Large intestine (tissue), 3 donors: ENCODE measurements at regions not wholly inside any gene's neighbourhood (a gene's known extent, or its start where the extent isn't known, plus 50 kb on each side); places are given as distances from the start of the nearest gene placed in this dataset.

Experiments
- DNase-seq, 2 donors: peaks; one replicate each; pipeline versions ENCODE4 v3.0.0 to v3.0.0-alpha.2; 2013
- H3K27ac ChIP-seq: one replicate; pipeline ENCODE4 v1.5.1; 2013; ENCODE audit warnings: low read length
- H3K27me3 ChIP-seq: 2 replicates; pipeline ENCODE4 v1.6.1; 2013; ENCODE audit warnings: low read length; ENCODE audit not compliant: control insufficient read depth, insufficient read depth
- H3K36me3 ChIP-seq: 2 replicates; pipeline ENCODE4 v1.6.1; 2013; ENCODE audit warnings: low read length; ENCODE audit not compliant: control insufficient read depth, insufficient read depth
- H3K4me1 ChIP-seq: one replicate; pipeline ENCODE4 v1.6.1; 2013; ENCODE audit warnings: low read length; ENCODE audit not compliant: control insufficient read depth, insufficient read depth
- H3K4me3 ChIP-seq: one replicate; pipeline ENCODE4 v1.5.1; 2013; ENCODE audit warnings: low read length
- H3K9me3 ChIP-seq: one replicate; pipeline ENCODE4 v1.6.1; 2013; ENCODE audit warnings: mild to moderate bottlenecking, low read depth, low read length, moderate library complexity; ENCODE audit not compliant: control insufficient read depth
- WGBS: methylation state at CpG from one replicate; pipeline ENCODE4 v1.1.5; 2013; ENCODE audit warnings: low lambda C conversion rate; ENCODE audit not compliant: insufficient coverage; 5-methylcytosine and 5-hydroxymethylcytosine counted together

DNA sequence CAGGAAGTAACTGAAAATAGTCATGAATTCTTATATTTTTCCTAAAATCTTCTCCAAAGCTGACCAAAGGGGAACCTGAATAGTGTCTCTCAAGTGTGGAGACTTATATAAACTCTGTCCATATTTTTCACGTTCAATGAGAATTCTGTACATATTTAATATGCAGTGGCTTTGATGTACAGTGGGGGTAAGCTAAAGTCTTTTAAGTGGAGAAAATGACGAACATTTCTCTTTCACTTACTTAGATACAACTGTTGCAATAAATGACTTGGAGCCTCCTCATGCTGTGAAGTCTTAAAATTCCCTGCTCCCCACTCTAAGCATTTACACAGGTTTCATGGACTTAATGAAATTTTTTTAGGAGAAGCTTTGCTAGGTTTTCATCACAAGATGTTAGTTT lies 1196.7 kb downstream of the EFNB2 start:
- H3K4me3 ChIP-seq, result no peak overlapping the region
- DNase-seq, result no peak
- H3K36me3 ChIP-seq, result no peaks in the 10 kb centered on the region
- WGBS, result 100% methylated on average over 1 of the region's 2 CpGs
- no peaks in the 10 kb centered on the region for H3K4me1 ChIP-seq
- no peaks in the 10 kb centered on the region for H3K27me3 ChIP-seq
- H3K27ac ChIP-seq, result no peak overlapping the region
- no peaks in the 10 kb centered on the region for H3K9me3 ChIP-seq

DNA sequence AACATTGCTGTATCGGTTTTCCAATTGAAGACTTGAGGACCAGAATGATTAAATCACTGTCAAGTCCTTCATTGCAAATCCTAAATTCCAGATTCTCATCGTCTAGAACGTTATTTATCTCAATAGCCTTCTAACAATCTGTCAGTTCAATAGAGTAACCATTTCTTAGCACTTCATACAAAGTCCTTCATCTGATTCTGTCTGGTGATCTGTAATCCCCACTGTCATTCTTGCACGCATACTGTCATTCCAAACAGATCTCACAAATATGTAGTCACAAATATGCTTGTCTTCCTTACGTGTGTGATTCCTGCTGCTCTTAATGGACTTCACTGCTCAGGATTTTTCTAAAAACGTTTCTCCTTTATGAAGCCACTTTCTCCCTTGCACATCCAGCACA lies 1197.5 kb downstream of the EFNB2 start:
- WGBS, result 74% methylated on average over 5 of the region's 6 CpGs
- Histone ChIP-seq H3K27me3 (no peaks in the 10 kb centered on the region), H3K36me3 (no peaks in the 10 kb centered on the region), H3K9me3 (no peaks in the 10 kb centered on the region), H3K4me1 (no peaks in the 10 kb centered on the region), H3K4me3 (no peak overlapping the region), H3K27ac (no peak overlapping the region)
- no peak for DNase-seq

DNA sequence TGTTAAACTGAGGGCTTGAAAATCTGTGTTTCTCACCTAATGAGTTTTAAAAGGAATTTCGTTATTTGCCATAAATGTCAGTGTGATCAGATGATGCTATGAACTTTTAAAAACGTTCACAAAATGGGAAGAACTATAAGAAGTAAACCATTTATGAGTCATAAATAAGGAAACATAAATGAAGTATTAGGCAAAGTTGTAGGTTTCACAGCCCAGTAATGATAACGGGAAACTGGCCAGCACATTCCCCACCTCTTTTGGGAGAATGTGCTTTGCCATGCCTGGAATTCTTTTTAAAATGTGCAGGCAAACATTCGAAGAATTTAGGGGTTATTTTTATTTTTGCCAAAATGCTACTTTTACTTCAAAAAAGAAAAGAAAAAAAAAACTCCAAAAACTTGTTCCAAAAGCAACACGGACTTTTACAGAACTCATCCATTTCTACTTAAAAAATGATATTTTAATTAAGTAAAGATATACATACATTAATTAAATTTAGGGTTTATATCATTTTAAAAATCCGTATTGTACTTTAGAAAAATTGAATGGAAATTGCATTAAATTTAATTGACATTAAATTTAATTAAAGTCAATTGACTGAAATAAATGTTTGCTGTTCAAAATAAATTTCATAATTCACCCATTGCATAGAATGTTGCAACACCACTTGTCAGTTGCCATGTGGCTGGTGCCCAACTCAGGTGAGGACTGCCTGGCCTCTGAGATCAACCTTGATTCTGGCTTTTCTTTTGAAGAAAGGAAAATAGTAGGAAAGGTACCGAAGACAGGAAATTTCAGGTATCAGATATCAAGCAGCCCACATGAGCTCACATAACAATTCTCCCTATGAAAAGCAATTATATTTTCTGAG lies 1198.5 kb downstream of the EFNB2 start:
- DNase-seq, result no peak
- no peak overlapping the region for H3K4me3 ChIP-seq
- H3K36me3 ChIP-seq, result no peaks in the 10 kb centered on the region
- no peak overlapping the region for H3K27ac ChIP-seq
- 90% methylated on average over 5 of the region's 7 CpGs for WGBS
- no peaks in the 10 kb centered on the region for H3K9me3 ChIP-seq
- no peaks in the 10 kb centered on the region for H3K4me1 ChIP-seq
- H3K27me3 ChIP-seq, result no peaks in the 10 kb centered on the region

DNA sequence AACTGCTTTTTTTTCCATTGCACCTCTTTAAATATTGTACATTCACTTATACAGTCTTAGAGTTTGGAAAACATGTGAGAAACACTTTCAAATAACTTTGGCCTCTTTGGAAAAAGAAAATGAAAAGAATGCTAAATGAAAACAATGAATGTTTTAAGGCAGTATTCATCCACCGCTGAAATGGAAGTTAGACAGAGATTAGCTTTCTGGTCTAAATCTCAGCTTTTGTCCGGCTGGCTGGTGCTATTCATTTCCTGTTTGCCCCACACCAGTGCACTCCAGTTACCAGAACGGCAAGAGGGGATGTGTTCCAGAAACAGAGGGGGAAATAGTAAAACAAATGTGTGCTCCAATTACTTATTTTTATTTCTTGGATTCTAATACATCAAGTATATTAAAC lies 1201.3 kb downstream of the EFNB2 start:
- no peaks in the 10 kb centered on the region for H3K9me3 ChIP-seq

DNA sequence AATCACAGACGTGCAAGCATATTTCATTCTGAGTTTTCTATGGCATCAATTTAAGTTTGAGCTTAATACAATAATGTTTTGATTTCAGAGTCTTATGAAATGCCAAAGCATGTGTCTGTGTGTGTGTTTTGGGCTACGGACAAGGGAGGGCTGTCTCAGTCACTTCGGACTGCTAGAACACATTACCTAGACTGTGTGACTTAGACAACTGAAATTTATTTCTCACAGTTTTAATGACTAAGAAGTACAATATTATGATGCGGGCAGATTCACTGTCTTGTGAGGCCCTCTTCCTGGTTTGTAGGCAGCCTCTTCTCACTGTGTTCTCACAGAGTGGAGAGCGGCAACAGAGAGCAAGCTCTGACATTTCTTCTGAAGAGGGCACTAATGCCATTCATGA lies 1202.0 kb downstream of the EFNB2 start:
- Histone ChIP-seq H3K4me3 (no peak overlapping the region), H3K27me3 (no peaks in the 10 kb centered on the region), H3K4me1 (no peaks in the 10 kb centered on the region), H3K36me3 (no peaks in the 10 kb centered on the region), H3K9me3 (no peaks in the 10 kb centered on the region), H3K27ac (no peak overlapping the region)
- WGBS, result no CpG with 5 or more reads among the region's 5 CpGs
- DNase-seq, result no peak

More for the DNA sequence above, 1201.3 kb downstream of the EFNB2 start:
- Histone ChIP-seq H3K4me3 (no peak overlapping the region), H3K27me3 (no peaks in the 10 kb centered on the region), H3K4me1 (no peaks in the 10 kb centered on the region), H3K27ac (no peak overlapping the region), H3K36me3 (no peaks in the 10 kb centered on the region)
- 60% methylated on average over 1 of the region's 3 CpGs for WGBS
- DNase-seq, result no peak

DNA sequence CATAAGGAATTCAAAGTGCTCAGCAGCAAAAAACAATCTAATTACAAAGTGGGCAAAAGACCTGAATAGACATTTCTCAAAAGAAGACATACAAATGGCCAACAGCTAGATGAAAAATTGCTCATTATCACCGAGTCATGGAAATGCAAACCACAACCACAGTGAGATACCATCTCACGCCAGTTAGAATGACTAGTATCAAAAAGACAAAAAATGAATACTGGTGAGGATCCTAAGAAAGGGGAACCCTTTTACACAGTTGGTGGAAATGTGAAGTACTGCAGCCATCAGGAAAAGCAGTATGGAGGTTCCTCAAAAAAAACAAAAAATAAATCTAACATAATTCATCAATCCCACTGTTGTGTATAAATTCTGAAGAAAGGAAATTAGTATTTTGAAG lies 1206.1 kb downstream of the EFNB2 start:
- Histone ChIP-seq H3K4me3 (no peak overlapping the region), H3K4me1 (no peaks in the 10 kb centered on the region), H3K9me3 (no peaks in the 10 kb centered on the region), H3K27ac (no peak overlapping the region), H3K27me3 (no peaks in the 10 kb centered on the region), H3K36me3 (no peaks in the 10 kb centered on the region)
- 100% methylated on average over 1 of the region's 2 CpGs for WGBS
- DNase-seq, result no peak

DNA sequence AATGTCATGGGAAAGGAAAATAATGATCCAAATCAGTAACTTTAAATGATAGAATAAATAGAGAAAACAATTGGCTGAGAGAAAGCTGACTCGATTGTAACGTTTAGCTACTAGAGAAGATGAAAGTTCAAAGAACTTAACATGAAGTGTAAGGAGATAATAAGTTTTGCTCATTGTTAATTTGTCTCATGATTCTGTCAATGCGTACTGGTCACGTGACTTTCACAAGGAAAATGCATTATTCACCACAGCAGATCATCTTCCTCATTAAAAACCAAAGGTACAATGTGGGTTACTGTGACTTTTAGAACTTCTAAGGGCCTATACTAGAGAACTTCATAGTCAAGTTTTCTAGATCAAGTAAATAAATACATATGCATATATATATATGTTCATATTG lies 1207.2 kb downstream of the EFNB2 start:
- Histone ChIP-seq H3K9me3 (no peaks in the 10 kb centered on the region), H3K4me1 (no peaks in the 10 kb centered on the region), H3K36me3 (no peaks in the 10 kb centered on the region), H3K4me3 (no peak overlapping the region), H3K27me3 (no peaks in the 10 kb centered on the region), H3K27ac (no peak overlapping the region)
- no peak for DNase-seq
- 63% methylated on average over 2 of the region's 4 CpGs for WGBS

DNA sequence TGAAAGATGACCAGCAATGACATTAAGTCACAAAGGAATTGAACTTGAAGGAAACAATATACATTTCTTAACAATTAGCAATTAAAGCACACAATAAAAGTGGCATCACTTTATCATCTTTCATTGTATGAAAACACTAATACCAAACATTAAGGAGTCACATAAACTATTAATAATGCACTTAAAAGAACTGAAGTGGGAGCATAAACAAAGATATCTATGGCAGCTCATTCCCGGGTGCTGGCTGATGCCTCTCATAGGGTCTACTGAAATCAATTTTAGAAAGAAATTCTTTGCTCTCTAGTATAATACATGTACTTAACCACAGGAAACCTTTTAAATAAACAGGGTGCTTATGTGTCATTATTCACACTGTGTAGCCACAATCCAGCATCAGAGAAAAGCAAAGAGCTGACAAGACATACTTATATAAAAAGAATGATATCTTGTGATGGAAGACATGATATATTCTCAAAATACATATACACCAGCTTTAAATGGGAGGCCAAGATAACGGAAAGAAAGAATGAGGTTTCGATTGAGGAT lies 1207.8 kb downstream of the EFNB2 start:
- H3K9me3 ChIP-seq, result no peaks in the 10 kb centered on the region
- no peaks in the 10 kb centered on the region for H3K36me3 ChIP-seq
- H3K4me3 ChIP-seq, result no peak overlapping the region
- no peaks in the 10 kb centered on the region for H3K27me3 ChIP-seq
- H3K27ac ChIP-seq, result no peak overlapping the region
- WGBS, result no CpG with 5 or more reads among the region's 3 CpGs
- H3K4me1 ChIP-seq, result no peaks in the 10 kb centered on the region
- no peak for DNase-seq

DNA sequence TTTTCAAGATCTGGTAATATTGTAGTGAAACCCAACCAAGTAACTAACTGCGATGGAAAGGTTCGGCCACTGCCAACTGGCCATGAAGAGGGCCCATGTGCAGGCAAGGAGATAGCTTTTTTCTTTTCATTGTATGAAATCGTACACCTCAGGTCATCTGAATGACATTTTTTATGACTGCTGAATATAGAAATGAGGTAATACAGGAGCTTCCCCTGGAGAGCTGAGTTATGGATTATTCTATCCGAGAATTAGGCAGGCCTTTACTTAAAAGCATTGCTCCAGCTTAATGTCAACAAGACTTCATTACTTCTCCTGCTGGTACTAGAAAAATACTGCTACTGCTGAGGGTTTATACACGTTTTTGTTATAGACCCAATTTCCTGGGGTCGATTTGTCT lies 1215.6 kb downstream of the EFNB2 start:
- no peak for DNase-seq
- no peaks in the 10 kb centered on the region for H3K27me3 ChIP-seq
- H3K27ac ChIP-seq, result no peak overlapping the region
- no CpG with 5 or more reads among the region's 6 CpGs for WGBS
- no peaks in the 10 kb centered on the region for H3K9me3 ChIP-seq
- H3K4me1 ChIP-seq, result no peaks in the 10 kb centered on the region
- no peak overlapping the region for H3K4me3 ChIP-seq
- no peaks in the 10 kb centered on the region for H3K36me3 ChIP-seq

DNA sequence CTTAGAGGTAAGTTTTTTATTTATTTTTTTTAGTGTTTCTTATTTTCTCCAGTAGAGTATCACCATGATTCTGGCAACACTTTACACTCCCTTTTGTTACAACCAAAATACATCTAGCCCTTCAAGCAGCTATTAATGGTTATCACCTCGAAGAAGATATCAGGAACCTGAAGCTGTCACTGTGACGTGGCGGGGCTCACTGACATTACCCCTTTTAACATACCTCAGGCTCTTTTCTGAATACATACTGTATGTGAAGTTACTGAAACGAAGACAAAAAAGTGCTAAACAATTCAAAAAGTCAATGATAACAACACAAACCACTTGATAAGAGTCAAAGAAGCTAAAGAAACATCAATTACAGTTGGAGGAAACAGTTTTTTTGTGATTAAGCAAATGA lies 1218.7 kb downstream of the EFNB2 start:
- DNase-seq, result no peak
- Histone ChIP-seq H3K4me1 (no peaks in the 10 kb centered on the region), H3K36me3 (no peaks in the 10 kb centered on the region), H3K4me3 (no peak overlapping the region), H3K9me3 (no peaks in the 10 kb centered on the region), H3K27me3 (no peaks in the 10 kb centered on the region), H3K27ac (no peak overlapping the region)
- 87% methylated on average over 3 of the region's 4 CpGs for WGBS

DNA sequence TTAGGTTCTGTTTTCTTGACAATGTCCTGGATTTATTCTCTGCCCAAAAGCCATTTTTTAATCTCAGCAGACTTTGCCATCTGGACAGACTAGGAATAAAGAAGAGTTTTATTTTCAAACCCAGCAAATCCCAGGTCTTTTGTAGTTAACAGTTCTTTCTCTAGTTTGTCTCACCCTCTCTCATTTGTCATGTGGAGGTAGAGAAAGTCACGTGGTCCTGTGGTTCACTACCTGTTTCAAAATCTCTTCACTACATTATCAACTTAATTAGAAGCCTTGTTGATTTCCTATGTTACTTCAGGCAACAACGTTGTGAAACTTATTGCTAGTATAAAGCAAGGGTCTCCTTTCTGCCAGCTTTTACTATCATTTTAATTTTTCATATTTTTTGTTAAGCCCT lies 1222.6 kb downstream of the EFNB2 start:
- no peaks in the 10 kb centered on the region for H3K36me3 ChIP-seq
- H3K4me3 ChIP-seq, result no peak overlapping the region
- H3K27ac ChIP-seq, result no peak overlapping the region
- no peak for DNase-seq
- H3K4me1 ChIP-seq, result no peaks in the 10 kb centered on the region
- WGBS, result 80% methylated on average over 1 of the region's 2 CpGs
- no peaks in the 10 kb centered on the region for H3K9me3 ChIP-seq
- H3K27me3 ChIP-seq, result no peaks in the 10 kb centered on the region
